ENCODE measurements at regions not wholly inside any gene's neighbourhood (a gene's known extent, or its start where the extent isn't known, plus 50 kb on each side); places are given as distances from the start of the nearest gene placed in this dataset.

DNA sequence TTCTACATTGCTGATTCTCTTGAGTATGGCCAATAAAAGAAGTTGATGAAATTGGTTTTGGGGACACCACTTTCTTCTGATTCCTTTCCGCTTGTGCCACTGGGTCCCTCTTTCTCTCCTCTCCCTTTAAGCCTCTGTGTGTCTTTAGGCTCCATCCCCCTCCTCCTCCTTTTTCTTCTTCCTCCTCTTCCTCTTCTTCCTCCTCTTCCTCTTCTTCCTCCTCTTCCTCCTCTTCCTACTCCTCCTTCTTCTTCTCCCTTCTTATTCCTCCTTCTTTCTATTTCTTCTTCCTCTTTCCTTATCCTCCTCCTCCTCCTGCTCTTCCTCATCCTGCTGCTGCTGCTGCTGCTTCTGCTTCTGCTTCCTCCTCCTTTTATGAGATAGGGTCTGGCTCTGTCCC lies 93.7 kb downstream of the CHD9NB start:
- ATAC-seq = no peak
- Mint-ChIP-seq H3K36me3 (ENCODE audit: low read depth) (no peaks in the 10 kb centered on the region), H3K27me3 (ENCODE audit: insufficient read depth, low read depth, poor library complexity) (peaks cover 2% of the 10 kb centered on the region), H3K27ac (no peak overlapping the region), H3K4me1 (peaks cover 14% of the 10 kb centered on the region), H3K4me3 (no peak overlapping the region), H3K9me3 (peaks cover 5% of the 10 kb centered on the region; the same call in 1 of the 3 replicates)
- peaks cover 10% of the 10 kb centered on the region; the same call in 1 of the 2 replicates for H3K4me1 ChIP-seq (ENCODE audit: insufficient read depth)
- TF ChIP-seq, protein P1, sequence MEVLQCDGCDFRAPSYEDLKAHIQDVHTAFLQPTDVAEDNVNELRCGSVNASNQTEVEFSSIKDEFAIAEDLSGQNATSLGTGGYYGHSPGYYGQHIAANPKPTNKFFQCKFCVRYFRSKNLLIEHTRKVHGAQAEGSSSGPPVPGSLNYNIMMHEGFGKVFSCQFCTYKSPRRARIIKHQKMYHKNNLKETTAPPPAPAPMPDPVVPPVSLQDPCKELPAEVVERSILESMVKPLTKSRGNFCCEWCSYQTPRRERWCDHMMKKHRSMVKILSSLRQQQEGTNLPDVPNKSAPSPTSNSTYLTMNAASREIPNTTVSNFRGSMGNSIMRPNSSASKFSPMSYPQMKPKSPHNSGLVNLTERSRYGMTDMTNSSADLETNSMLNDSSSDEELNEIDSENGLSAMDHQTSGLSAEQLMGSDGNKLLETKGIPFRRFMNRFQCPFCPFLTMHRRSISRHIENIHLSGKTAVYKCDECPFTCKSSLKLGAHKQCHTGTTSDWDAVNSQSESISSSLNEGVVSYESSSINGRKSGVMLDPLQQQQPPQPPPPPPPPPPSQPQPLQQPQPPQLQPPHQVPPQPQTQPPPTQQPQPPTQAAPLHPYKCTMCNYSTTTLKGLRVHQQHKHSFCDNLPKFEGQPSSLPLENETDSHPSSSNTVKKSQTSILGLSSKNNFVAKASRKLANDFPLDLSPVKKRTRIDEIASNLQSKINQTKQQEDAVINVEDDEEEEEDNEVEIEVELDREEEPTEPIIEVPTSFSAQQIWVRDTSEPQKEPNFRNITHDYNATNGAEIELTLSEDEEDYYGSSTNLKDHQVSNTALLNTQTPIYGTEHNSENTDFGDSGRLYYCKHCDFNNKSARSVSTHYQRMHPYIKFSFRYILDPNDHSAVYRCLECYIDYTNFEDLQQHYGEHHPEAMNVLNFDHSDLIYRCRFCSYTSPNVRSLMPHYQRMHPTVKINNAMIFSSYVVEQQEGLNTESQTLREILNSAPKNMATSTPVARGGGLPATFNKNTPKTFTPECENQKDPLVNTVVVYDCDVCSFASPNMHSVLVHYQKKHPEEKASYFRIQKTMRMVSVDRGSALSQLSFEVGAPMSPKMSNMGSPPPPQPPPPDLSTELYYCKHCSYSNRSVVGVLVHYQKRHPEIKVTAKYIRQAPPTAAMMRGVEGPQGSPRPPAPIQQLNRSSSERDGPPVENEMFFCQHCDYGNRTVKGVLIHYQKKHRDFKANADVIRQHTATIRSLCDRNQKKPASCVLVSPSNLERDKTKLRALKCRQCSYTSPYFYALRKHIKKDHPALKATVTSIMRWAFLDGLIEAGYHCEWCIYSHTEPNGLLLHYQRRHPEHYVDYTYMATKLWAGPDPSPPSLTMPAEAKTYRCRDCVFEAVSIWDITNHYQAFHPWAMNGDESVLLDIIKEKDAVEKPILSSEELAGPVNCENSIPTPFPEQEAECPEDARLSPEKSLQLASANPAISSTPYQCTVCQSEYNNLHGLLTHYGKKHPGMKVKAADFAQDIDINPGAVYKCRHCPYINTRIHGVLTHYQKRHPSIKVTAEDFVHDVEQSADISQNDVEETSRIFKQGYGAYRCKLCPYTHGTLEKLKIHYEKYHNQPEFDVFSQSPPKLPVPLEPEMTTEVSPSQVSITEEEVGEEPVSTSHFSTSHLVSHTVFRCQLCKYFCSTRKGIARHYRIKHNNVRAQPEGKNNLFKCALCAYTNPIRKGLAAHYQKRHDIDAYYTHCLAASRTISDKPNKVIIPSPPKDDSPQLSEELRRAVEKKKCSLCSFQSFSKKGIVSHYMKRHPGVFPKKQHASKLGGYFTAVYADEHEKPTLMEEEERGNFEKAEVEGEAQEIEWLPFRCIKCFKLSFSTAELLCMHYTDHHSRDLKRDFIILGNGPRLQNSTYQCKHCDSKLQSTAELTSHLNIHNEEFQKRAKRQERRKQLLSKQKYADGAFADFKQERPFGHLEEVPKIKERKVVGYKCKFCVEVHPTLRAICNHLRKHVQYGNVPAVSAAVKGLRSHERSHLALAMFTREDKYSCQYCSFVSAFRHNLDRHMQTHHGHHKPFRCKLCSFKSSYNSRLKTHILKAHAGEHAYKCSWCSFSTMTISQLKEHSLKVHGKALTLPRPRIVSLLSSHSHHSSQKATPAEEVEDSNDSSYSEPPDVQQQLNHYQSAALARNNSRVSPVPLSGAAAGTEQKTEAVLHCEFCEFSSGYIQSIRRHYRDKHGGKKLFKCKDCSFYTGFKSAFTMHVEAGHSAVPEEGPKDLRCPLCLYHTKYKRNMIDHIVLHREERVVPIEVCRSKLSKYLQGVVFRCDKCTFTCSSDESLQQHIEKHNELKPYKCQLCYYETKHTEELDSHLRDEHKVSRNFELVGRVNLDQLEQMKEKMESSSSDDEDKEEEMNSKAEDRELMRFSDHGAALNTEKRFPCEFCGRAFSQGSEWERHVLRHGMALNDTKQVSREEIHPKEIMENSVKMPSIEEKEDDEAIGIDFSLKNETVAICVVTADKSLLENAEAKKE (CRISPR knock-in tag; IDR thresholded peaks at IDR 0.05) = no peak
- TF ChIP-seq NANOG (IDR thresholded peaks at IDR 0.05; ENCODE audit: borderline replicate concordance) = no peak
- TF ChIP-seq EZH2phosphoT487 (IDR thresholded peaks at IDR 0.05; ENCODE audit: unreplicated experiment) = no peak
- TF ChIP-seq JUNB (IDR thresholded peaks at IDR 0.05; ENCODE audit: unreplicated experiment) = no peak
- H3F3A ChIP-seq (replicated peaks; ENCODE audit: low read depth) = no peaks in the 10 kb centered on the region
- H3K36me3 ChIP-seq (ENCODE audit: insufficient read depth) = no peaks in the 10 kb centered on the region
- no peak overlapping the region for H3K4me3 ChIP-seq
- no peaks in the 10 kb centered on the region for H3K79me2 ChIP-seq (replicated peaks; ENCODE audit: insufficient read depth)
- no peak overlapping the region for H3K4me2 ChIP-seq
- no peaks in the 10 kb centered on the region for H3K27me3 ChIP-seq (ENCODE audit: insufficient read depth)
- H2AFZ ChIP-seq = no peak overlapping the region
- no peak overlapping the region for H3K27ac ChIP-seq (ENCODE audit: low read depth)
- no peak for DNase-seq (ENCODE audit: low spot score)
- H4K20me1 ChIP-seq (replicated peaks; ENCODE audit: insufficient read depth) = no peaks in the 10 kb centered on the region
- H3K9me2 ChIP-seq (ENCODE audit: insufficient read depth) = no peaks in the 10 kb centered on the region

DNA sequence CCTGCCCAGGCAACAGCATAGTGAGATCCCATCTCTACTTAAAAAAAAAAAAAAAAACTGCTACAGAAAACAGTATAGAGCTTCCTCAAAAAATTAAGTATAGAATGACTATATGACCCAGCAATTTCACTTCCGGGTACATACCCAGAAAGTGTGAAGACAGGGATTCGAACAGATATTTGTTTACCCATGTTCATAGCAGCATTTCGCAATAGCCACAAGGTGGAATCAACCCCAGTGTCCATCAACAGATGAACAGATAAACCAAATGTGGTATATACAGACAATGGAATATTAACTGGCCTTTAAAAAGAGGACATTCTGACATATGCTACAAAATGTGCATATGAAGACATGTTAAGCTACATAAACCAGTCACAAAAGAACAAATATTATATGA lies 95.5 kb downstream of the CHD9NB start:
- peaks cover 6% of the 10 kb centered on the region; the same call in 2 of the 3 replicates for H3K4me1 Mint-ChIP-seq
- no peaks in the 10 kb centered on the region for H3K27me3 ChIP-seq (ENCODE audit: insufficient read depth)
- no peak overlapping the region for H3K4me3 ChIP-seq
- no peak overlapping the region for H3K27ac ChIP-seq (ENCODE audit: low read depth)
- peaks cover 4% of the 10 kb centered on the region for H3K27me3 Mint-ChIP-seq (ENCODE audit: insufficient read depth, low read depth, poor library complexity)
- no peaks in the 10 kb centered on the region for H3K79me2 ChIP-seq (replicated peaks; ENCODE audit: insufficient read depth)
- DNase-seq (ENCODE audit: low spot score) (no peak), ATAC-seq (no peak)
- H3K27ac Mint-ChIP-seq = no peak overlapping the region
- no peak overlapping the region for H2AFZ ChIP-seq
- H3K36me3 ChIP-seq (ENCODE audit: insufficient read depth) = no peaks in the 10 kb centered on the region
- H4K20me1 ChIP-seq (replicated peaks; ENCODE audit: insufficient read depth) = no peaks in the 10 kb centered on the region
- 0 out of 2 replicates have a peak, but pooled peaks cover 7% of the 10 kb centered on the region for H3K4me1 ChIP-seq (ENCODE audit: insufficient read depth)
- H3K4me2 ChIP-seq = no peak overlapping the region
- H3F3A ChIP-seq (replicated peaks; ENCODE audit: low read depth) = no peaks in the 10 kb centered on the region
- H3K9me3 Mint-ChIP-seq = peaks cover 5% of the 10 kb centered on the region; the same call in 1 of the 3 replicates
- TF ChIP-seq EZH2phosphoT487 (IDR thresholded peaks at IDR 0.05; ENCODE audit: unreplicated experiment) (no peak), CREB1 (CRISPR knock-in tag; IDR thresholded peaks at IDR 0.05; ENCODE audit: low read depth) (no peak)
- TF ChIP-seq, protein P1 (CRISPR knock-in tag; IDR thresholded peaks at IDR 0.05) = no peak
- 0 out of 2 replicates have a peak, but pooled peaks cover 3% of the 10 kb centered on the region for H3K9me2 ChIP-seq (ENCODE audit: insufficient read depth)
- no peaks in the 10 kb centered on the region for H3K36me3 Mint-ChIP-seq (ENCODE audit: low read depth)
- H3K4me3 Mint-ChIP-seq = no peak overlapping the region

All from GM23338 (cell line).